NB4 (cell line): ENCODE measurements at regions not wholly inside any gene's neighbourhood (a gene's known extent, or its start where the extent isn't known, plus 50 kb on each side); places are given as distances from the start of the nearest gene placed in this dataset.

Experiments
- CTCF ChIP-seq: IDR thresholded peaks from one replicate; pipeline ENCODE4 v1.5.1; 2012; ENCODE audit warnings: low read depth, low read length
- POLR2A ChIP-seq: IDR thresholded peaks from 2 replicates; pipeline ENCODE4 v1.6.1; 2011; ENCODE audit warnings: mild to moderate bottlenecking; ENCODE audit not compliant: insufficient read length; ENCODE audit errors: extremely low read depth

GRCh38 chr9:95822583-95823431 lies 52.7 kb upstream of the ERCC6L2 start:
- TF ChIP-seq CTCF (no peak), POLR2A (no peak)
